ENCODE measurements at regions not wholly inside any gene's neighbourhood (a gene's known extent, or its start where the extent isn't known, plus 50 kb on each side); places are given as distances from the start of the nearest gene placed in this dataset.
A peak's percentile ranks its signal among the peaks of the same experiment; 100 is the strongest.

DNA sequence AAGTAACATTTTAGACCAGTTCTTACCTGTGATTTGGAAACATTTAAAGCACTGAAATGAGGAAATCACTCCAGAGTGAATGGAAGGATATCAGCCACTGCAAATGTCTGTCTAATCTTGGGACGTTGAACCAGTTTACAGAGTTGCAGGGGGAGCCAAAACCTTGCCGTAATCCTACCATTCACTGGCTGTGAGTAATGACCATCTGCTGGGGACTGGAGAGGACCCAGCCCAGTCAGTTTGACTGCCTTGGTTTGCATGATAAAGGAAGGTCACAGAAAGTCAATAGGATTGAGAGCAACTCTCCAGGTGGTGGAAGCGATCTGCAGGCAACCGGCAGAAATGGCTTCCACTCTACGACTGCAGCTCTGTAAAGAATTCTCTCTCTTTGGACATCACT, 167.2 kb downstream of the AKR1D1 start:
- TF ChIP-seq, protein P1, sequence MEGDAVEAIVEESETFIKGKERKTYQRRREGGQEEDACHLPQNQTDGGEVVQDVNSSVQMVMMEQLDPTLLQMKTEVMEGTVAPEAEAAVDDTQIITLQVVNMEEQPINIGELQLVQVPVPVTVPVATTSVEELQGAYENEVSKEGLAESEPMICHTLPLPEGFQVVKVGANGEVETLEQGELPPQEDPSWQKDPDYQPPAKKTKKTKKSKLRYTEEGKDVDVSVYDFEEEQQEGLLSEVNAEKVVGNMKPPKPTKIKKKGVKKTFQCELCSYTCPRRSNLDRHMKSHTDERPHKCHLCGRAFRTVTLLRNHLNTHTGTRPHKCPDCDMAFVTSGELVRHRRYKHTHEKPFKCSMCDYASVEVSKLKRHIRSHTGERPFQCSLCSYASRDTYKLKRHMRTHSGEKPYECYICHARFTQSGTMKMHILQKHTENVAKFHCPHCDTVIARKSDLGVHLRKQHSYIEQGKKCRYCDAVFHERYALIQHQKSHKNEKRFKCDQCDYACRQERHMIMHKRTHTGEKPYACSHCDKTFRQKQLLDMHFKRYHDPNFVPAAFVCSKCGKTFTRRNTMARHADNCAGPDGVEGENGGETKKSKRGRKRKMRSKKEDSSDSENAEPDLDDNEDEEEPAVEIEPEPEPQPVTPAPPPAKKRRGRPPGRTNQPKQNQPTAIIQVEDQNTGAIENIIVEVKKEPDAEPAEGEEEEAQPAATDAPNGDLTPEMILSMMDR (conservative IDR thresholded peaks at IDR 0.05): no peak
- H3K27me3 Mint-ChIP-seq (ENCODE audit: insufficient read depth): no peaks in the 10 kb centered on the region
- Histone ChIP-seq H3K4me3 (ENCODE audit: low read length) (peak overlapping the region; percentile 65), H3K27me3 (ENCODE audit: control insufficient read depth, insufficient read depth, low read length, poor library complexity, severe bottlenecking) (no peaks in the 10 kb centered on the region), H3K4me1 (ENCODE audit: control insufficient read depth, insufficient read depth, low read length) (peaks cover 15% of the 10 kb centered on the region), H3K27ac (ENCODE audit: low read depth, low read length) (peak overlapping the region; percentile 95), H3K36me3 (ENCODE audit: control insufficient read depth, insufficient read depth, low read length) (no peaks in the 10 kb centered on the region), H3K9ac (ENCODE audit: extremely low read depth, low read length, poor library complexity, severe bottlenecking) (no peak overlapping the region), H3K9me3 (ENCODE audit: control insufficient read depth, low read length) (peaks cover 58% of the 10 kb centered on the region)
- H3K36me3 Mint-ChIP-seq (ENCODE audit: low read depth): peaks cover 13% of the 10 kb centered on the region
- H3K27ac Mint-ChIP-seq: peak overlapping the region; percentile 90
- peak overlapping the region; percentile 36 for H3K4me3 Mint-ChIP-seq
- WGBS, 2 experiments (ENCODE audit: insufficient coverage in 1 of 2, insufficient read length in 1 of 2): 0 to 2% methylated on average over 1 to 5 of the region's 5 CpGs
- DNase-seq: peak; percentile 91
- H3K4me1 Mint-ChIP-seq: peaks cover 34% of the 10 kb centered on the region
- peaks cover 31% of the 10 kb centered on the region for H3K9me3 Mint-ChIP-seq

DNA sequence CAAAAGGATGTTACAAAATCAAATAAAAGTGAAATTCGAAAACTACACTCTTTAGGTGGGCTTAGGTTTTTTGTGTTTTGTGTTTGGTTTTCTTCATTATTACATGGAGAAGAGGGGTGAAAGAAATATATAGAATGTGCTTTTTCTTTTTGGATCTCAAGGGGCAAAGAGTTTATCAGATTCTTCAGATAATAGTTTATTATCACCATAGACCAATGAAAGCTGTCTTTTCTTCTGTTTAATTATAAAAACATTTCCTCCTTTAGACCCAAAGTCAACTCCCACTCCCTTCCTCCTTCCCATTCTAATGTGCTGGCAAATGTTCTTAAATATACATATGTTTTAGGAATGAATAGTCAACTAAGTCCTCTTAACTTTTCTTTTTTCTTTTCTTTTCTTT, 167.6 kb downstream of the AKR1D1 start:
- peaks cover 58% of the 10 kb centered on the region for H3K9me3 ChIP-seq (ENCODE audit: control insufficient read depth, low read length)
- H3K36me3 ChIP-seq (ENCODE audit: control insufficient read depth, insufficient read depth, low read length): no peaks in the 10 kb centered on the region
- TF ChIP-seq, protein P1 (conservative IDR thresholded peaks at IDR 0.05): no peak
- Mint-ChIP-seq H3K9me3 (peaks cover 30% of the 10 kb centered on the region), H3K4me3 (peak overlapping the region; percentile 36), H3K27ac (peak overlapping the region; percentile 90), H3K4me1 (peaks cover 34% of the 10 kb centered on the region), H3K36me3 (ENCODE audit: low read depth) (peaks cover 12% of the 10 kb centered on the region), H3K27me3 (ENCODE audit: insufficient read depth) (no peaks in the 10 kb centered on the region)
- H3K27me3 ChIP-seq (ENCODE audit: control insufficient read depth, insufficient read depth, low read length, poor library complexity, severe bottlenecking): no peaks in the 10 kb centered on the region
- peak overlapping the region; percentile 65 for H3K4me3 ChIP-seq (ENCODE audit: low read length)
- DNase-seq: no peak
- no peak overlapping the region for H3K9ac ChIP-seq (ENCODE audit: extremely low read depth, low read length, poor library complexity, severe bottlenecking)
- H3K4me1 ChIP-seq (ENCODE audit: control insufficient read depth, insufficient read depth, low read length): peaks cover 15% of the 10 kb centered on the region
- 0% methylated on average over 1 of the region's 1 CpG; no CpG with 5 or more reads in 1 of the 2 experiments for whole genome bisulfite sequencing, 2 experiments (ENCODE audit: insufficient coverage in 1 of 2, insufficient read length in 1 of 2)
- peak overlapping the region; percentile 95 for H3K27ac ChIP-seq (ENCODE audit: low read depth, low read length)

DNA sequence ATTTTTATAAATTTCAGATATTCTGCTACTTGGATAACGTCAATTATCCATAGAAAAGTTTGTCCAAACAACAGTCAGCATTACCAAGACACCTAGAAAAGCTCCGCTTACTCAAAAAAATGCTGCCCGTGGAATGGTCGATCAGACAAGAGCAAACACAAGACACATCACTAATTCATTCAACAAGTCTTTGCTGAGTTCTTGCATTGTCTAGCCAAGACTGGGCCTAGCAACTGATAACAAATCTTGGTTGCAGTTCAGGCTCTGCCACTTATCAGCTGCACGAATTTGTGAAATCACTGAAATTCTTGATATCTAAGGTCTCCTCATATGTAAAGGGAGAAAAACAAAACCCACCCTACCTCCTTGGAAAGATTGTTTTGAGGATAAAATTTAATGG, 168.3 kb downstream of the AKR1D1 start:
- H3K4me3 ChIP-seq (ENCODE audit: low read length): peak overlapping the region; percentile 71
- Mint-ChIP-seq H3K27ac (peak overlapping the region; percentile 4), H3K4me3 (no peak overlapping the region), H3K36me3 (ENCODE audit: low read depth) (peaks cover 6% of the 10 kb centered on the region), H3K4me1 (peaks cover 34% of the 10 kb centered on the region), H3K9me3 (peaks cover 23% of the 10 kb centered on the region), H3K27me3 (ENCODE audit: insufficient read depth) (no peaks in the 10 kb centered on the region)
- H3K27ac ChIP-seq (ENCODE audit: low read depth, low read length): peak overlapping the region; percentile 50
- H3K9me3 ChIP-seq (ENCODE audit: control insufficient read depth, low read length): peaks cover 53% of the 10 kb centered on the region
- DNase-seq: no peak
- no peaks in the 10 kb centered on the region for H3K27me3 ChIP-seq (ENCODE audit: control insufficient read depth, insufficient read depth, low read length, poor library complexity, severe bottlenecking)
- WGBS, 2 experiments (ENCODE audit: insufficient coverage in 1 of 2, insufficient read length in 1 of 2): 76 to 94% methylated on average over 3 to 5 of the region's 5 CpGs
- TF ChIP-seq, protein P1 (conservative IDR thresholded peaks at IDR 0.05): no peak
- no peak overlapping the region for H3K9ac ChIP-seq (ENCODE audit: extremely low read depth, low read length, poor library complexity, severe bottlenecking)
- H3K36me3 ChIP-seq (ENCODE audit: control insufficient read depth, insufficient read depth, low read length): no peaks in the 10 kb centered on the region
- H3K4me1 ChIP-seq (ENCODE audit: control insufficient read depth, insufficient read depth, low read length): peaks cover 15% of the 10 kb centered on the region

Measured in endodermal cell (in vitro differentiated cells).